Skin of body (tissue), 1 donor: ENCODE measurements at regions not wholly inside any gene's neighbourhood (a gene's known extent, or its start where the extent isn't known, plus 50 kb on each side); places are given as distances from the start of the nearest gene placed in this dataset.
A peak's percentile ranks its signal among the peaks of the same experiment; 100 is the strongest.
"Not testable (repeated sequence)": the region's sequence is repeated elsewhere in the genome, so short reads cannot be mapped to it uniquely, and the experiment has no call there.

Experiments used
- DNase-seq: peaks from one replicate; lab custom pipeline; 2025; lab: John Stamatoyannopoulos, UW

GRCh38 chr7:12827920-12828319 is 140.5 kb downstream of the ARL4A start:
- no peak for DNase-seq

GRCh38 chr7:12831024-12831423 is 143.6 kb downstream of the ARL4A start:
- DNase-seq: no peak

DNA sequence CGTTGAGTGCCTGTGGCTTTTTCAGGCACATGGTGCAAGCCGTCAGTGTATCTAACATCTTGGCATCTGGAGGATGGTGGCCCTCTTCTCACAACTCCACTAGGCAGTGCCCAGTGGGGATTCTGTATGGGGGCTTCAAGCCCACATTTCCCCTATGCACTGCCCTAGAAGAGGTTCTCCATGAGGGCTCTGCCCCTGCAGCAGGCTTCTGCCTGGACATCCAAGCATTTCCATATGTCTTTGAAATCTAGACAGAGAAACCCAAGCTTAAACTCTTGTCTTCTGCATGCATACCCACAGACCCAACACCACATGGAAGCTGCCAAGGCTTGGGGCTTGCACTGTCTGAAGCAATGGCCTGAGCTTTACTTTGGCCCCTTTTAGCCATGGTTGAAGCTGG is 146.4 kb downstream of the ARL4A start:
- DNase-seq: no peak

- DNase-seq: no peak
These were observed 147.3 kb downstream of the ARL4A start for GRCh38 chr7:12834782-12835181.

- no peak for DNase-seq
These were observed 152.2 kb downstream of the ARL4A start for GRCh38 chr7:12839508-12840153.

GRCh38 chr7:12844732-12845131 is 157.3 kb downstream of the ARL4A start:
- not testable (repeated sequence) for DNase-seq

GRCh38 chr7:12847001-12847400 is 159.6 kb downstream of the ARL4A start:
- DNase-seq: no peak

DNA sequence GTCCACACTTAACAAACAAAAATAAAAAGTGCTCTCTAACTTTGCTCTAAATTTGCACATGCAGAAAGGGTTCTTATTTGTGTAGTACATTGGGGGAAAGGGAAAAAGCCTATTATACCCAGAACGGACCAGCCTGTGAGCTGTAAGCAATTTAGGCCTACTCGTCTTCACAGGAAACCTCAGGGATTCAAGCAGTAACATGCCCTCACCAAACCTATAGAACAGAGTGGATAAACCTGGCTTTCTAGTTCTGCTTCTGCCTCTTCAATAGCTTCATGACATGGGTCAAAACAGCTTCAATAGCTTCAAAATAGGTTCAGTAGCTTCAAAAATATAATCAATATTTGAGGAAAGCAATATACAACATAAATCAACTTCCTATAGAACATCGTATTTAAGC is 163.7 kb downstream of the ARL4A start:
- no peak for DNase-seq

DNA sequence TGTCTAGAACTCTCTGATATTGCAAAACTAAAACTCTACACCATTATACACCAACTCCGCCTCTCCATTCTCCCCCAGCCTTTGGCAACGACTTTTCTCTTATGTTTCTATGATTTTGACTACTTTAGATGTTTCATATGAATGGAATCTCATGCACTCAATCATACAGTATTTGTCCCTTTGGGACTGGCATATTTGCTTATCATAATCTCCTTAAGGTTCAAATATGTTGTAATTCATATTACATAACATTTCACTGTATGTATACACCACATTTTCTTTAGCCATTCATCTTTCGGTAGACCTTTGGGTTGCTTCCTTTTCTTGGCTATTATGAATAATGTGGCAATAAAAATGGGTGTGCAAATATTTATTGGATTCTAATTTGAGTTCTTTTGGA is 164.4 kb downstream of the ARL4A start:
- DNase-seq: no peak

- no peak for DNase-seq
These were observed 167.6 kb downstream of the ARL4A start for GRCh38 chr7:12855036-12855435.

DNA sequence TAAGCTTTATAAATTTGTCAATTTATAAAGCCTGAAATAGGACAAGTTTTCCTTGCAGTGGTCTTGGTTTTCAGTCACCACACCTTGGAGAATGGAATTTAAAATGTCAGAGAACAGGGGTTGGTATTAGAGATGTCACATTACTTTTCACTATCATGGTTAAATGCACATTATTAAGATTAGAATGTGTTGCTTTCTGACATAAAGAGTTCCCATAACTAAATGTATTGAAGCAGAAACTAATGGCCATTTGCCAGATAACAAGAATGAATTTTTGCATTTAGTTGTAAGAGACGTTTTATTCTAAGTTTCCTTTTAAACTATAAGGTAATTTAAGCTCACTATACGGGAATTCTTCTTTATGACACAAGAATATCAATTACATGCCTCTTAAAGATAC is 172.3 kb downstream of the ARL4A start:
- no peak for DNase-seq

GRCh38 chr7:12861070-12861469 is 173.6 kb downstream of the ARL4A start:
- peak; percentile 29 for DNase-seq

- no peak for DNase-seq
These were observed 174.7 kb downstream of the ARL4A start for GRCh38 chr7:12862146-12862545.

DNA sequence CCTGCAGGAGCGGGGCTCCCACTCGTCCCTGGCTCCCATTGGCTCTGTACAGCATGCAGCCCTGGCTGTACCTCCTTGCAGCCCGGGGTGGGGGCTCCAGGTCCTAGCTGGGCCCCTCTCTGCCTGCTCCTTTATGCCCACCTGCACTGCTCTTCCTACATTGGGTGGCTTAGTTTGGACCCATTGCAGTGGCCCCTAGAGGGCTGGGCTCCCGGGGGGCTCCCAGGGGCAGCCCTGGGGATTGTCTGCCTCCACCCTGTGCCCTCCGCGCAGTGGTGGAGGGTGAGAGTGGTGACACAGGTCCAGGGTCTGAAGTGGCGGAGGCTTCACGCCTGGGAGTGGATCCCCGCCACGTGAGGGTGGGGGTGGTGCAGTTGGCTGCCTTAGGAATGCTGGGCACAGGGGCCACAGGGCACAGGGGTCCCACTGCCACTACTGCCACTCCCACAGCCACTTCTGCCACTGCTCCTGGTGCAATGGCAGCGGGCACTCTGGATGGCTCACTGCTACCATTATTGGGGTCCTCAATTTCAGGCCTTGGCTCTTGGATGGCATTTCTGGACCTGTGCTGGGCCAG is 177.1 kb downstream of the ARL4A start:
- DNase-seq: no peak

GRCh38 chr7:12865593-12865992 is 178.2 kb downstream of the ARL4A start:
- DNase-seq: no peak

DNA sequence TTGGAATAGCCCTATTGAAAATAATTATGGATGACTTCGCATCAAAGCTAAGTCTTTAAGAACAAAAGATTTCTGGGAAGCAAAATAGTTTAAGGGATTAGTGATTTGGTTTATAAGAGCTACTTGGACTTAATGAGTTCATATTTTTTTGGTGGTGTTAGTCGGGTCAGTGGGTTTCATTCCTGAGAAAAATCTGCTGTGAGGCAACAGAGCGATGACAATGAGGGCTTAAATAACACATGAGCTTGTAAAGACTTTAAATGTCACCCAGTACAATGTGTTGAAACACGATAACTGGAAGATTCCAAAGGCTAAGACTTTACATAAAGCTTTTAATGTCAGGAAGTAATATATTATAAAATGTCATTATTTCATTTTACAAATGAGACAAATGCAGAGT is 178.8 kb downstream of the ARL4A start:
- no peak for DNase-seq

GRCh38 chr7:12868027-12868426 is 180.6 kb downstream of the ARL4A start:
- DNase-seq: no peak

GRCh38 chr7:12870219-12870618 is 182.8 kb downstream of the ARL4A start:
- DNase-seq: no peak

DNA sequence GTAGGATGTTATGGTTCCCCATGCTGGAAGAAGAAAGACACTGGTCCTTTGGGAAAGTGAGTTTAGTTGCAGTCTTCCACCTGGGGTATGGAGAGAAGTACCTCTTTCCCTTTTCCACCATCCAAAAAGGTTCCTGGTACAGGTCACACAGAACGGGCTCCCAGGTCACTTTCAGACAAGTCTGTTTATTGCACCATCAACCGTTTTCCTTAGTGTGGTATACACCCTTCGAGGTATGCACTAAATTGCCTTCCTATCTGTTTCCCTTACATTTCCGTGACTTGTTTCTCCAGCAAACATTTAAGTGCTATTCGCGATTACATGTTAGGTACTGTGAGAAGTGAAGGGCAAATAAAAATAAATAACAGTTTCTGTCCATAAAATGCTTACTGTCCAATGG is 185.1 kb downstream of the ARL4A start:
- no peak for DNase-seq

- no peak for DNase-seq
These were observed 186.1 kb downstream of the ARL4A start for GRCh38 chr7:12873571-12873970.

GRCh38 chr7:12879139-12879538 is 191.7 kb downstream of the ARL4A start:
- no peak for DNase-seq

DNA sequence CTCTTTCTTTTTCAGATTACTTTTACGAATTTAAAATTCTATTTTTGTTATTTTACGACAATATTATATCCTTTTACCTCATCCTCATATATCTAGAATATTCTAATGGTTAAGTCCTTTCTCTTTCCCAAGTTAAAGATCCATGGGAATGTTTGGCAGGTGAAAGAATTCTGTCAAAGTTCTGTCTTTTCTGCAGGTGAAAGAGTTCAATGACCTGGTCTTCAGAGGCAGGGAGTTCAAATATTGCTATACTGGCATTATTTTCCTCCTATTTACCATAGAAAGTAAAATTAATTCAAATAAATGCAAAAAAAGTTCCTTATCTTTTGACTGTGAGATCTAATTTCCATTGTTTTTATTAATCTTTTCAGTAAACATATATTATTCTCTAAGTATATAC is 194.3 kb downstream of the ARL4A start:
- DNase-seq: no peak

GRCh38 chr7:12882710-12883109 is 195.3 kb downstream of the ARL4A start:
- DNase-seq: no peak

DNA sequence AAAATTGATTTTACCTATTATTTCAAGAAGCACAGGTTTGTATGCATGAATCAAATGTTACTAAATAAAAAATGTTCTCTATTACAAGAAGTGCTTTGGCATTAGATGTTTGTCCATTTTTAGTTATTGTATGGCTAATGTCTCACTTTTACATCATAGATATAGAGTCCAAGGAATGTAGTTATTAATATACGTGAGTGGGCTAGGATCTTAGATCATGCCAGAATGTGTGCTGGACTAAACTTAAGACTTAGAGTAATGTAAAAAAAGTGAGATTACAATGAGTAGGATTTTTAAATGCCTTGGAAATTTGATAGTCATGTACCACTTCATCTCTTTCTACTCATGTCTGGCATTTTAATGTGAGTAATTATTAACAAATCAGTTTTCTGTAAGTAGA is 196.6 kb downstream of the ARL4A start:
- DNase-seq: no peak
